GM13976 (cell line): ENCODE measurements at regions not wholly inside any gene's neighbourhood (a gene's known extent, or its start where the extent isn't known, plus 50 kb on each side); places are given as distances from the start of the nearest gene placed in this dataset.

Source experiments
- DNase-seq: peaks from one replicate; pipeline ENCODE4 v3.0.0; 2012; ENCODE audit warnings: low spot score
- in situ Hi-C: fragments of 300-500 bp; cut with MboI; formaldehyde crosslinking; loops from one replicate; pipeline ENCODE4 v1.12.0; 2022; ENCODE audit warnings: low sequenced_read_pairs, mixed read lengths, inconsistent platforms; ENCODE audit not compliant: unreplicated experiment
- TF ChIP-seq, protein P1 (sequence below): IDR thresholded peaks from 2 replicates; pipeline ENCODE4 v1.5.1; 2012; ENCODE audit warnings: borderline replicate concordance, mild to moderate bottlenecking; ENCODE audit not compliant: insufficient read depth; ENCODE audit errors: extremely low read depth, missing control alignments, control extremely low read depth

DNA sequence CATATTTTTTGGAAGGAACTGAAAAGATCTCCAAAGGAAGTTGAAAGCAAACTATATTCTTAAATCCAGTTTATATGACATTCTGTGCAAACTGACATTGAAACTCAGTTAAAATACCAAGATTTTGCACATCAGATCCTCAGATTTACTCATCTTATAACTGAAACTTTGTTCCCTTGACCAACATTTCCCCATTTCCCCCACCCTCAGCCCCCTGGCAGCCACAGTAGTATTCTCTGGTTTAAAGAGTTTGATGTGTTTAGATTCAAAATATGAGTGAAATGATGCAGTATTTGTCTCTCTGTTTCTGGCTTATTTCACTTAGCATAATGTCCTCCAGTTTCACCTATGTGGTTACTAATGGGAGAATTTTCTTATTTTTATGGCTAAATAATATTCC is 99.2 kb upstream of the ITGA4 start:
- no peak for DNase-seq
- TF ChIP-seq, protein P1, sequence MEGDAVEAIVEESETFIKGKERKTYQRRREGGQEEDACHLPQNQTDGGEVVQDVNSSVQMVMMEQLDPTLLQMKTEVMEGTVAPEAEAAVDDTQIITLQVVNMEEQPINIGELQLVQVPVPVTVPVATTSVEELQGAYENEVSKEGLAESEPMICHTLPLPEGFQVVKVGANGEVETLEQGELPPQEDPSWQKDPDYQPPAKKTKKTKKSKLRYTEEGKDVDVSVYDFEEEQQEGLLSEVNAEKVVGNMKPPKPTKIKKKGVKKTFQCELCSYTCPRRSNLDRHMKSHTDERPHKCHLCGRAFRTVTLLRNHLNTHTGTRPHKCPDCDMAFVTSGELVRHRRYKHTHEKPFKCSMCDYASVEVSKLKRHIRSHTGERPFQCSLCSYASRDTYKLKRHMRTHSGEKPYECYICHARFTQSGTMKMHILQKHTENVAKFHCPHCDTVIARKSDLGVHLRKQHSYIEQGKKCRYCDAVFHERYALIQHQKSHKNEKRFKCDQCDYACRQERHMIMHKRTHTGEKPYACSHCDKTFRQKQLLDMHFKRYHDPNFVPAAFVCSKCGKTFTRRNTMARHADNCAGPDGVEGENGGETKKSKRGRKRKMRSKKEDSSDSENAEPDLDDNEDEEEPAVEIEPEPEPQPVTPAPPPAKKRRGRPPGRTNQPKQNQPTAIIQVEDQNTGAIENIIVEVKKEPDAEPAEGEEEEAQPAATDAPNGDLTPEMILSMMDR = no peak
- in situ Hi-C loops = no loop called here

DNA sequence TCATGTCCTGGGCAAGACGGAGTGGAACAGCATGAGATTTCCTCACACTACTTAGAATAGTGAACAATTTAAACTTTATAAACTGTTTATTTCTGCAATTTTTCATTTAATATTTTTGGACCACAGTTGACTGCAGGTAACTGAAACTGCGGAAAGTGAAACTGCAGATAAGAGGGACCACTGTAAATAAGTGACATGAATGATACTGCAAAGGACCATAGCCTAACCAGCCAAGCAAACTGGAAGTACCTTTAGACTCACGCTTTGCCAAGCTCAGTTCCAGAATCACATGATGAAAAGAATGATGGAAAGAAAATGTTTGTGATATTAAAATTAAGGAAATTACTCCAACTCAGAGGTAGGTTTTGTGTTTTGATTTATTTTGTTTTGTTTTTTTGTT is 94.6 kb upstream of the ITGA4 start:
- in situ Hi-C loops = no loop called here
- TF ChIP-seq, protein P1 = no peak
- DNase-seq = no peak

DNA sequence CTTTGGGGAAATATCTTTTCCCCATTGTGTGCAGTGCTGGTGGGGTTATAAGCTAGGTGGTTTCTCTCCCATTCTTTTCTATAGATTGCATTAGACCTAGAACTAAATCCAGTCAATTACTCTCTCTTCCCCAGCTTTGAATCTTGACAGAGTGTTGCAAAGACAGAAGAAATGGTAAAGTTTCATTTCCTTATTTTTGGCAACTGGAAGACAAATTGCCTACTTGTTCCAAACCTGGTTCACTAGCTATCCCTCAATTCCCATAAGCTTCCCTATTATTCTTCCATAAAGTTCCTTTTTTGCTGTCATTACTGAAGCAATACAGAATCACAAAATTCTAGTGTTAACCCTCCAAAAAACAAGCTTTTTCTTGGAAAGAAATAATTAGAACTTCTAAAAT is 94.0 kb upstream of the ITGA4 start:
- no peak for DNase-seq
- in situ Hi-C loops = no loop called here
- TF ChIP-seq, protein P1 = no peak

DNA sequence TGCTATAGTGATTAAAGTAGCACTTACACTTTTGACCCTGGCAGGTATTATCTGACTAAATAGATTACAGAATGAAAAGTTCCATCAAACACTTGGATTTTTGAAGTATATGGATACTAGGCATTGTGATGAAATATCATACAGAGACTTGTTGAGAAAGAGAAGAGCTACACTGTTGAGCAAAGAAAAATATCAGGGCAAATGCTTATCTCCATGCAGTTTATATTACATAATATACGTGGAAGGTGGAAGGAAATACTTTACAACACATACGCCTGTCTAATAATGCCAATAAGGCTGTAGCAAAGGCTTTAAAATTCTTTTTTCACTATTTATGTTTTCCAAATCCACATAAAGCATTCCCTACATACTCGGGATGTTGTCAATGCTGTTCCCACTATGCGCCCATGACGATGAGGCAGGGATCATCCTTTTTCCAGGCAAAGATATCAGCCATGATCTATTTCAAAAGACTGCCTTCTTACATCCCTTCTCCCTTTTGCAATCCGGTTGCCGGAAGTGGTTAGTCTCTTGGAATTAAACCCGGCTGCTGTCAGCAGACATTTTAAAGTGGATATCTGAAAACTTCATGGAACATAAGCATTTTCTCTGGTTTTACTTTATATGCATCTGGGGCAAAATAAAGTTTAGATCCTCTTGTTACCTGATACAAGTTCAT is 92.6 kb upstream of the ITGA4 start:
- TF ChIP-seq, protein P1 = no peak
- in situ Hi-C loops = no loop called here
- DNase-seq = no peak

DNA sequence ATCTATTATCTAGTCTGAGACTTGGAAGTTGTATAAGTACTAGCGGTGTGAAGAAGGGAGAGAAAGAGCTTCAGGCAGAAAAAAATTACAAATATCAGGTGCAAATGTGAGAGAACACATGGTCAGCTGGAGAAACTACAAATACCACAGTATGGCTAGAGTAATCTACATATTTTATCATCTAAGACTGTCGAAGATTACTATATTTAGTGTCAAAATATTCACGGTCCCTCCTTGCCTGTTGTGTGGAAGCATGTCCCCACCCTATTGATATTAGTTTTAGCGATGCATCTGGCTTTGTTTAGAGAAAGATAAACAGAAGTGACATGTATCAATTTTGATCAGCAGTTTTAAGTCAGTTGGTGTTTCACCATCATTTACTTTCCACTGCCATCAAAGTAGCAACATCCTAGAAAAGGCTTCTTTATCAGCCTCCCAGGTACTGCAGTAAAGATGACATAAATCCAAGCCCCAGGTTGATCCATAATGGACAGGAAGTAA is 90.5 kb upstream of the ITGA4 start:
- no peak for DNase-seq
- in situ Hi-C loops = no loop called here
- TF ChIP-seq, protein P1 = no peak

DNA sequence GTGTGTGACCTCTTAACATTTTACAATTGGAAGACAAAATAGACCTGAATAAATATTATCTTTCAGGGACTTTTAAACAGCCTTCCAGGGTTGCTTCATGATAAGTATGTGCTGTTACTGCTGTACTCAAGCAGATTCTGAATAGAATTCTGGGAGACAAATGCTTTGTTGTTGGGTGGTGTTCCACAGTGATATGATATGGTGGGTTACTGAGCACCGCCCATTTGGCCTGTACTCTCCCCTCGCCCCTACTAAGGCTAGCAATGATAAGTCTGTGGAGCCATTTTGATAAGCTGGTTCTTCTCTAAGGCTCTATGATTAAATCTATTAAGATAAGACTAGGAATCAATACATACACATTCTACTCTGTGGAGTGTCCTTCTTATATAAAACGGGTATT is 89.8 kb upstream of the ITGA4 start:
- TF ChIP-seq, protein P1 = no peak
- DNase-seq = no peak
- in situ Hi-C loops = no loop called here

DNA sequence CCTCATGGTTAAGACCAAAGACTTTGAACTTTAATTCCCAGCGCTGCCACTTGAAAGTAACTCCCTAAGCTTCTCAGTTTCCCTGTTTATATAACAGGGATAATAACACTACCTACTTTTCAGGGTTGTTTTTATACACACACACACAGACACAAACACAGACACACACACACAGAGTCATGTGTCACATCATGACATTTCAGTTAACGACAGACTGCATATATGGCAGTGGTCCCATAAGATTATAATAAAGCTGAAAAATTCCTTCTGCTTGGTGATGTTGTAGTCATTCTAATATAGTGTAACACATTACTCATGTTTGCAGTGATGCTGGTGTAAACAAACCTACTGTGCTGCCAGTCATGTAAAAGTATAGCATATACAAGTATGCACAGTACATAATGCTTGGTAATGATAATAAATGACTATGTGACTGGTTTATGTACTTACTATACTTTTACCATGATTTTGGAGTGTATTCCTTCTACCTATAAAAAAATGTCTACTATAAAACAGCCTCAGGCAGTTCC is 89.2 kb upstream of the ITGA4 start:
- no peak for DNase-seq
- TF ChIP-seq, protein P1 = no peak
- in situ Hi-C loops = no loop called here
